Kidney (tissue), 13 donors: ENCODE measurements at regions not wholly inside any gene's neighbourhood (a gene's known extent, or its start where the extent isn't known, plus 50 kb on each side); places are given as distances from the start of the nearest gene placed in this dataset.
"Not testable (repeated sequence)": the region's sequence is repeated elsewhere in the genome, so short reads cannot be mapped to it uniquely, and the experiment has no call there.

Experiments used
- DNase-seq, 5 donors: peaks; one replicate each; pipeline ENCODE4 v3.0.0-alpha.2; 2013 to 2020
- FAIRE-seq: peaks from 2 replicates; lab custom pipeline; 2012; peaks lifted over from hg19 to GRCh38; lab: Jason Lieb, UNC
- H3K27ac ChIP-seq, 2 donors: one replicate each; pipeline ENCODE4 v1.7.0; 2013; ENCODE audit warnings: low read depth in 2 of 2, low read length in 2 of 2, inconsistent platforms in 1 of 2
- H3K27me3 ChIP-seq: one replicate; pipeline ENCODE4 v1.7.1; 2013; ENCODE audit warnings: low read length, inconsistent platforms; ENCODE audit not compliant: control insufficient read depth, insufficient read depth
- H3K36me3 ChIP-seq, 3 donors: one replicate each; pipeline versions ENCODE4 v1.7.0 to v1.7.1; 2013; ENCODE audit warnings: low read length in 3 of 3, control low read depth in 1 of 3, inconsistent platforms in 1 of 3; ENCODE audit not compliant: insufficient read depth in 3 of 3, control insufficient read depth in 2 of 3
- H3K4me1 ChIP-seq, 3 donors: one replicate each; pipeline versions ENCODE4 v1.7.0 to v1.7.1; 2013; ENCODE audit warnings: low read length in 3 of 3, inconsistent platforms in 1 of 3, low read depth in 1 of 3; ENCODE audit not compliant: control insufficient read depth in 2 of 3, insufficient read depth in 2 of 3
- H3K4me3 ChIP-seq, 3 donors: one replicate each; pipeline versions ENCODE4 v1.7.0 to v1.8.1; 2013; ENCODE audit warnings: low read length in 3 of 3, control low read depth in 1 of 3, inconsistent platforms in 1 of 3
- H3K9ac ChIP-seq, 3 donors: one replicate each; pipeline versions ENCODE4 v1.7.0 to v1.7.1; 2013; ENCODE audit warnings: low read length in 3 of 3, control low read depth in 1 of 3, inconsistent platforms in 1 of 3
- H3K9me3 ChIP-seq, 3 donors: one replicate each; pipeline versions ENCODE4 v1.7.0 to v1.7.1; 2013; ENCODE audit warnings: low read length in 3 of 3, control low read depth in 1 of 3, inconsistent platforms in 1 of 3; ENCODE audit not compliant: control insufficient read depth in 2 of 3, insufficient read depth in 1 of 3
- intact Hi-C: fragments of 100-400 bp; cut with DNase I; formaldehyde crosslinking; loops from one replicate; pipeline ENCODE4 v1.11.1; 2022
- TF ChIP-seq, protein P1 (sequence below): IDR thresholded peaks from 3 replicates; pipeline ENCODE4 v1.5.1; 2012; ENCODE audit warnings: mild to moderate bottlenecking, moderate library complexity, borderline replicate concordance; ENCODE audit not compliant: insufficient read depth; ENCODE audit errors: extremely low read depth
- donor health status: control.
- donor health status: control.
- donor health status: control.
- donor health status: control.
- donor health status: control.
- donor health status: DM: yes; HTN: yes; CAD: no.
- donor health status: Normal renal cell carcinoma (clear cell type).

DNA sequence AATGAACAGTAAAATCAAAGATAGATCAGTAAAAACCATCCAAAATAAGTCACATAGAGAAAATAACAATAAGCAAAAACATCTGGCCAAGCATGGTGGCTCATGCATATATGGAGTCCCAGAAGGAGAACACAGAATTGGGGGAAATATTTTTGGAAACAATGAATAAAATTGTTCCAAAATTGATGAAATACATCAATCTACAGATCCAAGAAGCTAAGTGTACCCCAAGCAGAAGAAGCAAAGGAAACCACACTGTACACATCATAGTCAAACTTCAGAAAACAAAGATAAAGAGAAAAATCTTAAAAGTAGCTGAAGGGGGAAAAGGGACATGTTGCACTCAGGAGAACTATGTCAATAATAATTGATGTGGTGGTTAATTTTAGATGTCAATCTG is 80.4 kb upstream of the RMP24 start:
- H3K4me3 ChIP-seq: no peak overlapping the region
- DNase-seq: no peak
- no peak for FAIRE-seq
- H3K9me3 ChIP-seq: peaks cover 0 to 7% (median 0%) of the 10 kb centered on the region in 3 donors
- no peak overlapping the region for H3K9ac ChIP-seq
- no peaks in the 10 kb centered on the region for H3K4me1 ChIP-seq
- H3K27ac ChIP-seq: no peak overlapping the region
- no peaks in the 10 kb centered on the region for H3K36me3 ChIP-seq
- no peaks in the 10 kb centered on the region for H3K27me3 ChIP-seq
- intact Hi-C loops: no loop called here
- TF ChIP-seq, protein P1, sequence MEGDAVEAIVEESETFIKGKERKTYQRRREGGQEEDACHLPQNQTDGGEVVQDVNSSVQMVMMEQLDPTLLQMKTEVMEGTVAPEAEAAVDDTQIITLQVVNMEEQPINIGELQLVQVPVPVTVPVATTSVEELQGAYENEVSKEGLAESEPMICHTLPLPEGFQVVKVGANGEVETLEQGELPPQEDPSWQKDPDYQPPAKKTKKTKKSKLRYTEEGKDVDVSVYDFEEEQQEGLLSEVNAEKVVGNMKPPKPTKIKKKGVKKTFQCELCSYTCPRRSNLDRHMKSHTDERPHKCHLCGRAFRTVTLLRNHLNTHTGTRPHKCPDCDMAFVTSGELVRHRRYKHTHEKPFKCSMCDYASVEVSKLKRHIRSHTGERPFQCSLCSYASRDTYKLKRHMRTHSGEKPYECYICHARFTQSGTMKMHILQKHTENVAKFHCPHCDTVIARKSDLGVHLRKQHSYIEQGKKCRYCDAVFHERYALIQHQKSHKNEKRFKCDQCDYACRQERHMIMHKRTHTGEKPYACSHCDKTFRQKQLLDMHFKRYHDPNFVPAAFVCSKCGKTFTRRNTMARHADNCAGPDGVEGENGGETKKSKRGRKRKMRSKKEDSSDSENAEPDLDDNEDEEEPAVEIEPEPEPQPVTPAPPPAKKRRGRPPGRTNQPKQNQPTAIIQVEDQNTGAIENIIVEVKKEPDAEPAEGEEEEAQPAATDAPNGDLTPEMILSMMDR: no peak

DNA sequence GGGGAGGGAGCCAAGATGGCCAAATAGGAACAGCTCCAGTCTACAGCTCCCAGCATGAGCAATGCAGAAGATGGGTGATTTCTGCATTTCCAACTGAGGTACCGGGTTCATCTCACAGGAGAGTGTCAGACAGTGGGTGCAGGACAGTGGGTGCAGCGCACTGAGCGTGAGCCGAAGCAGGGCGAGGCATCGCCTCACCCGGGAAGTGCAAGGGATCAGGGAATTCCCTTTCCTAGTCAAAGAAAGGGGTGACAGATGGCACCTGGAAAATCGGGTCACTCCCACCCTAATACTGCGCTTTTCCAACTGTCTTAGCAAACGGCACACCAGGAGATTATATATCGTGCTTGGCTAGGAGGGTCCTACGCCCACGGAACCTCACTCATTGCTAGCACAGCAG is 75.0 kb upstream of the RMP24 start:
- DNase-seq, H3K9ac ChIP-seq, intact Hi-C loops, H3K36me3 ChIP-seq, H3K4me1 ChIP-seq, H3K27me3 ChIP-seq, H3K9me3 ChIP-seq, FAIRE-seq, H3K27ac ChIP-seq, H3K4me3 ChIP-seq: not testable (repeated sequence)

DNA sequence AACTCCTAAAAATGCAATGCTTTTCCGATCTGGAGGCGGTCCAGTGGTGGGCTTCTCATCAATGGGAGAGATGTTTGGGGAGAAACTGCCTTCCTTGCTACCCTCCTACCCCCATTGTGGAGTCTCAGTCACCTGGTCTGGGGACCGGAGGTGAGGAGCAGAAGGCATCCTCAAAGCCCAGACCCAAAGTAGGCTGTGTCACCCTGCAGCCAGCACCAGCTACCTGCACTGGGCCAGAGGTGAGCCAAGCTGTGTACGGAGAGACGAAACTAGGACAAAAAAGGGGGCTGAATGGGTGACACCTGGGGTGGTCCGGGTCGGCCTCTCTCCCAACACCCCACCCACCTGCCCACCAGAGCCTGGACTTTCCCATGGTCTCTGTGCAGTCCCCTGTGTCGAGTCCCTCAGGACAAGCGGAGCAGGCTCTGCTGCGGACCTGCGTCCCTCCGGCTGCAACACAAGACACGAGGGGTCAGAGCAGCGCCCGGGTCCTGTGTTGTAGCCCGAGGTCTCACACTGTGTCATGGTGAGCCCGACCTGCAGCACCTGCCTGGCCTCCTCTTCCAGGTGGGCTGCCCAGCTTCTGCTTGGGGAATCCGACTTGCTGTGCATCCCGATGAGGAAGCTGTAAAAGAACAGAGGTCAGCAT is 68.0 kb upstream of the RMP24 start:
- Histone ChIP-seq H3K4me3 (no peak overlapping the region), H3K4me1 (no peaks in the 10 kb centered on the region), H3K27ac (no peak overlapping the region), H3K9ac (no peak overlapping the region), H3K36me3 (no peaks in the 10 kb centered on the region), H3K27me3 (no peaks in the 10 kb centered on the region), H3K9me3 (no peaks in the 10 kb centered on the region)
- FAIRE-seq (no peak), DNase-seq (no peak)
- intact Hi-C loops: no loop called here
- TF ChIP-seq, protein P1: no peak

DNA sequence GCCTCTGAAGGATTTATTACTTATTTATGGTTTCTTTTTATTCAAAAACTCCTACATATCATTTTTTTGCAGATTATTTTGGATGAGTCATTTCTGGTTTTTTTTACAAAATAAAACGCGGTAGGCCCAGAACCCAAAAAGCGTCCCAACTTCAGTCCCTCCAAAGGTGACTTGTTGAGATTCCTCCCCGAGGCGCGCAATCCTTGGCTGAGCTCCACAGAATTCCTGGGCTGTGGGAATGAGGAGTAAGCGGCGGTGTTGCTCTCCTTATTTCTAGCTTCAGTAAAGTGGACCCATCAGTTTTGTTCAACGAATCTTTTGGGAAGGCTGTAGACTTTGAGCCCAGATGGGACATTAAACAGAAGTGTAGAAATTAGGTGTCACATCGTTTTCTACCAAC is 67.0 kb upstream of the RMP24 start:
- TF ChIP-seq, protein P1: no peak
- Histone ChIP-seq H3K27ac (no peak overlapping the region), H3K9me3 (no peaks in the 10 kb centered on the region), H3K4me1 (no peaks in the 10 kb centered on the region), H3K4me3 (no peak overlapping the region), H3K27me3 (no peaks in the 10 kb centered on the region), H3K36me3 (no peaks in the 10 kb centered on the region), H3K9ac (no peak overlapping the region)
- FAIRE-seq (no peak), DNase-seq (no peak)
- intact Hi-C loops: no loop called here

DNA sequence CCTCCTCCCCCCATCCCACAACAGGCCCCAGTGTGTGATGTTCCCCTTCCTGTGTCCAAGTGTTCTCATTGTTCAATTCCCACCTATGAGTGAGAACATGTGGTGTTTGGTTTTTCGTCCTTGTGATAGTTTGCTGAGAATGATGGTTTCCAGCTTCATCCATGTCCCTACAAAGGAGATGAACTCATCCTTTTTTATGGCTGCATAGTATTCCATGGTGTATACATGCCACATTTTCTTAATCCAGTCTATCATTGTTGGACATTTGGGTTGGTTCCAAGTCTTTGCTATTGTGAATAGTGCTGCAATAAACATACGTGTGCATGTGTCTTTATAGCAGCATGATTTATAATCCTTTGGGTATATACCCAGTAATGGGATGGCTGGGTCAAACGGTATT is 66.2 kb upstream of the RMP24 start:
- H3K36me3 ChIP-seq, H3K4me3 ChIP-seq, H3K9ac ChIP-seq, H3K4me1 ChIP-seq, H3K27ac ChIP-seq, FAIRE-seq, H3K9me3 ChIP-seq, DNase-seq, H3K27me3 ChIP-seq, intact Hi-C loops: not testable (repeated sequence)
